HCT116 (cell line): ENCODE measurements at regions not wholly inside any gene's neighbourhood (a gene's known extent, or its start where the extent isn't known, plus 50 kb on each side); places are given as distances from the start of the nearest gene placed in this dataset.

Experiments
- ATAC-seq: fragments of 200-7000 bp; cut with Tn5 transposase; 2 replicates; pipeline ENCODE4 v1.9.1; 2020; ENCODE audit warnings: mild to moderate bottlenecking, moderate library complexity
- BruUV-seq: library from RNA; stranded (reverse); fragments of 400-500 nt; replicated peaks from 2 replicates; lab custom pipeline; 2021; lab: Mats Ljungman, UMichigan
- CTCF ChIA-PET: fragments of 300-600 bp; sonication (Branson Sonifier 250); formaldehyde crosslinking; loops from one replicate; lab custom pipeline; 2021; ENCODE audit warnings: antibody characterized with exemption; lab: Charles Lee
- POLR2A ChIA-PET: fragments of 300-600, 350-600 bp; sonication (Branson Sonifier 250); formaldehyde crosslinking; loops from one replicate; lab custom pipeline; 2021; ENCODE audit warnings: antibody characterized with exemption; lab: Charles Lee
- RAD21 ChIA-PET, 2 experiments: fragments of 300-600 bp; sonication (Branson Sonifier 250); formaldehyde crosslinking; loops; one replicate each; lab custom pipeline; 2023; ENCODE audit warnings: low total read pairs in 2 of 2; ENCODE audit not compliant: uncharacterized antibody in 2 of 2, unreplicated experiment in 2 of 2, low non-redundant PET in 1 of 2; lab: Charles Lee
- DNase-seq: peaks from one replicate; pipeline ENCODE4 v3.0.0-alpha.2; 2010; ENCODE audit warnings: low read depth, low spot score
- H2AFZ ChIP-seq: fragments of 200-600 bp; shearing (Covaris generic), sonication (generic); 2 replicates; pipeline ENCODE4 v1.6.1; 2017; ENCODE audit warnings: low read depth, mixed run types, mixed read lengths, antibody characterized with exemption, low read length; ENCODE audit not compliant: poor library complexity, severe bottlenecking
- H3K27ac ChIP-seq: 2 replicates; pipeline ENCODE4 v1.5.1; 2012; ENCODE audit warnings: low read depth, low read length
- H3K27me3 ChIP-seq: fragments of 200-600 bp; sonication (generic); 2 replicates; pipeline ENCODE4 v1.6.1; 2016; ENCODE audit warnings: mixed run types, low read length, mixed read lengths; ENCODE audit not compliant: insufficient read depth
- H3K36me3 ChIP-seq, 2 experiments: fragments of 200-500 bp in 1 of 2; fragments of 200-600 bp in 1 of 2; sonication (Bioruptor generic) in 1 of 2; sonication (generic) in 1 of 2; 2 replicates each; pipeline versions ENCODE4 v1.5.1 to v1.6.1; 2014 to 2016; ENCODE audit warnings: low read length in 2 of 2, inconsistent platforms in 1 of 2, mixed read lengths in 1 of 2, mixed run types in 1 of 2; ENCODE audit not compliant: insufficient read depth in 2 of 2, control insufficient read depth in 1 of 2
- H3K4me1 ChIP-seq, 2 experiments: fragments of 200-600 bp in 1 of 2; sonication (generic) in 1 of 2; 2 replicates each; pipeline versions ENCODE4 v1.5.1 to v1.6.1; 2012 to 2017; ENCODE audit warnings: low read length in 2 of 2, inconsistent platforms in 1 of 2, mild to moderate bottlenecking in 1 of 2, mixed read lengths in 1 of 2, mixed run types in 1 of 2, moderate library complexity in 1 of 2; ENCODE audit not compliant: insufficient read depth in 2 of 2, control insufficient read depth in 1 of 2
- H3K4me2 ChIP-seq: fragments of 200-600 bp; sonication (generic); 2 replicates; pipeline ENCODE4 v1.6.1; 2017; ENCODE audit warnings: mixed run types, low read length, mixed read lengths
- H3K4me3 ChIP-seq, 2 experiments: fragments of 200-600 bp in 1 of 2; sonication (generic) in 1 of 2; replicated peaks in 1 of 2; 2 replicates each; pipeline ENCODE4 v1.5.1; 2011 to 2016; ENCODE audit warnings: low read length in 2 of 2, control low read depth in 1 of 2, low read depth in 1 of 2, mild to moderate bottlenecking in 1 of 2, mixed read lengths in 1 of 2, mixed run types in 1 of 2
- H3K79me2 ChIP-seq: fragments of 200-600 bp; sonication (generic); 2 replicates; pipeline ENCODE4 v1.6.1; 2017; ENCODE audit warnings: mild to moderate bottlenecking, mixed run types, low read length, moderate library complexity, mixed read lengths; ENCODE audit not compliant: insufficient read depth
- H3K9ac ChIP-seq: fragments of 200-600 bp; sonication (generic); 2 replicates; pipeline ENCODE4 v1.6.1; 2016; ENCODE audit warnings: low read length, mixed read lengths
- H3K9me2 ChIP-seq: fragments of 200-600 bp; sonication (generic), shearing (Covaris generic); 2 replicates; pipeline ENCODE4 v1.6.1; 2017; ENCODE audit warnings: mixed run types, mild to moderate bottlenecking, moderate library complexity; ENCODE audit not compliant: insufficient read depth
- H3K9me3 ChIP-seq, 2 experiments: fragments of 200-500 bp in 1 of 2; fragments of 200-600 bp in 1 of 2; sonication (Bioruptor generic) in 1 of 2; sonication (generic) in 1 of 2; 2 replicates each; pipeline ENCODE4 v1.6.1; 2014 to 2017; ENCODE audit warnings: low read length in 2 of 2, mixed read lengths in 2 of 2, inconsistent platforms in 1 of 2, low read depth in 1 of 2, mild to moderate bottlenecking in 1 of 2, mixed run types in 1 of 2, moderate library complexity in 1 of 2; ENCODE audit not compliant: control insufficient read depth in 1 of 2, insufficient read depth in 1 of 2
- H4K20me1 ChIP-seq: fragments of 200-600 bp; sonication (generic), shearing (Covaris generic); 2 replicates; pipeline ENCODE4 v1.6.1; 2017; ENCODE audit warnings: mixed run types, mild to moderate bottlenecking, moderate library complexity; ENCODE audit not compliant: insufficient read depth
- CBX3 ChIP-seq: IDR thresholded peaks from 2 replicates; pipeline ENCODE4 v1.6.1; 2012; ENCODE audit warnings: low read depth
- CEBPB ChIP-seq: IDR thresholded peaks from 2 replicates; pipeline ENCODE4 v1.6.1; 2012; ENCODE audit warnings: low read depth
- CTCF ChIP-seq, 3 experiments: fragments of 200-600 bp in 1 of 3; sonication (generic) in 1 of 3; IDR thresholded peaks in 2 of 3; conservative IDR thresholded peaks in 1 of 3; 2 replicates each; pipeline ENCODE4 v1.5.1; 2012 to 2017; ENCODE audit warnings: low read depth in 2 of 3, low read length in 2 of 3, antibody characterized with exemption in 1 of 3, borderline replicate concordance in 1 of 3, control low read depth in 1 of 3, mild to moderate bottlenecking in 1 of 3, mixed read lengths in 1 of 3, mixed run types in 1 of 3, moderate library complexity in 1 of 3; ENCODE audit not compliant: insufficient read depth in 1 of 3
- EGR1 ChIP-seq: IDR thresholded peaks from 2 replicates; pipeline ENCODE4 v1.6.1; 2012; ENCODE audit warnings: low read depth
- ELF1 ChIP-seq: IDR thresholded peaks from 2 replicates; pipeline ENCODE4 v1.6.1; 2012; ENCODE audit warnings: low read depth, borderline replicate concordance
- EZH2 ChIP-seq: fragments of 200-600 bp; sonication (generic); IDR thresholded peaks from 2 replicates; pipeline ENCODE4 v1.6.1; 2017; ENCODE audit warnings: antibody characterized with exemption, mixed run types
- EZH2phosphoT487 ChIP-seq: fragments of 200-600 bp; IDR thresholded peaks from 2 replicates; pipeline ENCODE4 v1.6.1; 2018; ENCODE audit warnings: antibody characterized with exemption, borderline replicate concordance
- POLR2A ChIP-seq: IDR thresholded peaks from 2 replicates; pipeline ENCODE4 v1.7.0; 2011; ENCODE audit warnings: borderline replicate concordance; ENCODE audit not compliant: insufficient read depth, insufficient read length; ENCODE audit errors: extremely low read depth
- RAD21 ChIP-seq: IDR thresholded peaks from 2 replicates; pipeline ENCODE4 v1.6.1; 2012; ENCODE audit warnings: low read depth, mild to moderate bottlenecking
- REST ChIP-seq: IDR thresholded peaks from 2 replicates; pipeline ENCODE4 v1.6.1; 2012; ENCODE audit warnings: low read depth
- SIN3A ChIP-seq: IDR thresholded peaks from 2 replicates; pipeline ENCODE4 v1.6.1; 2012; ENCODE audit warnings: low read depth
- SP1 ChIP-seq: IDR thresholded peaks from 2 replicates; pipeline ENCODE4 v1.6.1; 2012; ENCODE audit warnings: low read depth
- YY1 ChIP-seq: IDR thresholded peaks from 2 replicates; pipeline ENCODE4 v1.6.1; 2011; ENCODE audit warnings: low read length, low read depth, moderate library complexity, mild to moderate bottlenecking; ENCODE audit not compliant: insufficient replicate concordance; ENCODE audit errors: extremely low read depth
- ZFX ChIP-seq: fragments of 450-650 bp; IDR thresholded peaks from 2 replicates; pipeline ENCODE4 v1.6.1; 2017
- ZNF274 ChIP-seq: fragments of 200-500 bp; sonication (Bioruptor generic); IDR thresholded peaks from 2 replicates; pipeline ENCODE4 v1.6.1; 2014; ENCODE audit warnings: mild to moderate bottlenecking, low read depth, low read length, inconsistent platforms
- intact Hi-C: fragments of 100-400 bp; cut with micrococcal nuclease; formaldehyde crosslinking; loops from 2 replicates; pipeline ENCODE4 v1.10.0; 2022
- TF ChIP-seq, protein P1 (sequence below): IDR thresholded peaks from 2 replicates; pipeline ENCODE4 v1.6.1; 2012
- TF ChIP-seq, protein P2 (sequence below): IDR thresholded peaks from 2 replicates; pipeline ENCODE4 v1.6.1; 2012
- TF ChIP-seq, protein P3 (sequence below): IDR thresholded peaks from 2 replicates; pipeline ENCODE4 v1.6.1; 2011; ENCODE audit warnings: mild to moderate bottlenecking, low read length, moderate library complexity; ENCODE audit not compliant: insufficient replicate concordance; ENCODE audit errors: extremely low read depth

GRCh38 chr5:116947691-116948528 is 373.3 kb upstream of the SEMA6A start:
- H3K79me2 ChIP-seq, result no peaks in the 10 kb centered on the region
- no peaks in the 10 kb centered on the region for H3K27me3 ChIP-seq
- no peaks in the 10 kb centered on the region for H3K9me3 ChIP-seq
- H3K4me1 ChIP-seq, result peaks cover 0 to 9% of the 10 kb centered on the region in 2 experiments; a peak in 2 of 4 replicates
- intact Hi-C loops, result loop anchor here (1.0 to 5.0 kb wide), 3 partner anchors 372 to 811 kb away; no protein-coding TSS in a partner anchor
- CTCF ChIA-PET, result interaction anchor here (0.7 to 2.4 kb wide), 2 partner anchors 294 to 372 kb away, joined by 3 to 15 read pairs; partner anchors contain the start of gene SEMA6A
- H4K20me1 ChIP-seq, result no peaks in the 10 kb centered on the region
- H3K9me2 ChIP-seq, result no peaks in the 10 kb centered on the region
- H3K27ac ChIP-seq, result no peak overlapping the region
- H3K4me2 ChIP-seq, result peak overlapping the region; percentile 44
- peak overlapping the region in 1 of 2 experiments; percentile 28; a peak in 1 of 4 replicates for H3K4me3 ChIP-seq
- peak overlapping the region; percentile 93 for H2AFZ ChIP-seq
- H3K9ac ChIP-seq, result no peak overlapping the region
- no peaks in the 10 kb centered on the region for H3K36me3 ChIP-seq
- DNase-seq, result peak; percentile 80
- ATAC-seq, result peak; percentile 100
- RAD21 ChIA-PET, result interaction anchor here in 1 of 2 experiments (1.7 kb wide), 1 partner anchor 373 kb away, joined by 10 read pairs; the partner anchor contains the start of gene SEMA6A
- POLR2A ChIA-PET, result interaction anchor here (1.0 kb wide), 1 partner anchor 373 kb away, joined by 3 read pairs; no protein-coding TSS in a partner anchor
- BruUV-seq, result no TSS peak
- no peak for TF ChIP-seq ZNF274
- TF ChIP-seq EGR1, result no peak
- no peak for TF ChIP-seq SIN3A
- peak; percentile 20; the same call in 1 of the 2 replicates for TF ChIP-seq ELF1
- TF ChIP-seq SP1, result no peak
- no peak for TF ChIP-seq EZH2
- TF ChIP-seq CBX3, result peak; percentile 70; the same call in 1 of the 2 replicates
- peak; percentile 85 for TF ChIP-seq RAD21
- TF ChIP-seq ZFX, result no peak
- TF ChIP-seq, protein P1, sequence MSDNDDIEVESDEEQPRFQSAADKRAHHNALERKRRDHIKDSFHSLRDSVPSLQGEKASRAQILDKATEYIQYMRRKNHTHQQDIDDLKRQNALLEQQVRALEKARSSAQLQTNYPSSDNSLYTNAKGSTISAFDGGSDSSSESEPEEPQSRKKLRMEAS, result no peak
- TF ChIP-seq EZH2phosphoT487, result no peak
- no peak for TF ChIP-seq POLR2A
- TF ChIP-seq, protein P2, sequence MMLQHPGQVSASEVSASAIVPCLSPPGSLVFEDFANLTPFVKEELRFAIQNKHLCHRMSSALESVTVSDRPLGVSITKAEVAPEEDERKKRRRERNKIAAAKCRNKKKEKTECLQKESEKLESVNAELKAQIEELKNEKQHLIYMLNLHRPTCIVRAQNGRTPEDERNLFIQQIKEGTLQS, result no peak
- no peak for TF ChIP-seq REST
- TF ChIP-seq CEBPB, result no peak
- TF ChIP-seq CTCF (IDR thresholded peaks at IDR 0.05 in 2 of 3, conservative IDR thresholded peaks at IDR 0.05 in 1 of 3; ENCODE audit: borderline replicate concordance in 1 of 3, insufficient read depth in 1 of 3, low read depth in 2 of 3, low read length in 2 of 3), result peak; percentile 76 to 88 (median 85)
- TF ChIP-seq YY1, result peak; percentile 81
- TF ChIP-seq, protein P3, sequence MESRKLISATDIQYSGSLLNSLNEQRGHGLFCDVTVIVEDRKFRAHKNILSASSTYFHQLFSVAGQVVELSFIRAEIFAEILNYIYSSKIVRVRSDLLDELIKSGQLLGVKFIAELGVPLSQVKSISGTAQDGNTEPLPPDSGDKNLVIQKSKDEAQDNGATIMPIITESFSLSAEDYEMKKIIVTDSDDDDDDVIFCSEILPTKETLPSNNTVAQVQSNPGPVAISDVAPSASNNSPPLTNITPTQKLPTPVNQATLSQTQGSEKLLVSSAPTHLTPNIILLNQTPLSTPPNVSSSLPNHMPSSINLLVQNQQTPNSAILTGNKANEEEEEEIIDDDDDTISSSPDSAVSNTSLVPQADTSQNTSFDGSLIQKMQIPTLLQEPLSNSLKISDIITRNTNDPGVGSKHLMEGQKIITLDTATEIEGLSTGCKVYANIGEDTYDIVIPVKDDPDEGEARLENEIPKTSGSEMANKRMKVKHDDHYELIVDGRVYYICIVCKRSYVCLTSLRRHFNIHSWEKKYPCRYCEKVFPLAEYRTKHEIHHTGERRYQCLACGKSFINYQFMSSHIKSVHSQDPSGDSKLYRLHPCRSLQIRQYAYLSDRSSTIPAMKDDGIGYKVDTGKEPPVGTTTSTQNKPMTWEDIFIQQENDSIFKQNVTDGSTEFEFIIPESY, result no peak
